ENCODE measurements at regions not wholly inside any gene's neighbourhood (a gene's known extent, or its start where the extent isn't known, plus 50 kb on each side); places are given as distances from the start of the nearest gene placed in this dataset.

- no peaks in the 10 kb centered on the region for H3K4me1 Mint-ChIP-seq
- no peak for ATAC-seq
- no peak overlapping the region for H3K27ac Mint-ChIP-seq
- H3K36me3 Mint-ChIP-seq: no peaks in the 10 kb centered on the region
- H3K27me3 Mint-ChIP-seq: no peaks in the 10 kb centered on the region
- H3K9me3 Mint-ChIP-seq: peaks cover 8% of the 10 kb centered on the region
- no peak overlapping the region for H3K4me3 Mint-ChIP-seq
These were observed 906.6 kb upstream of the LRATD1 start for GRCh38 chr2:13725945-13726344.

- Mint-ChIP-seq H3K27ac (no peak overlapping the region), H3K36me3 (no peaks in the 10 kb centered on the region), H3K9me3 (peaks cover 9% of the 10 kb centered on the region), H3K4me3 (no peak overlapping the region), H3K27me3 (no peaks in the 10 kb centered on the region), H3K4me1 (no peaks in the 10 kb centered on the region)
- ATAC-seq: no peak
These were observed 887.2 kb upstream of the LRATD1 start for GRCh38 chr2:13745330-13745729.

- Mint-ChIP-seq H3K9me3 (peaks cover 10% of the 10 kb centered on the region), H3K4me3 (no peak overlapping the region), H3K27ac (no peak overlapping the region), H3K4me1 (no peaks in the 10 kb centered on the region), H3K27me3 (no peaks in the 10 kb centered on the region), H3K36me3 (no peaks in the 10 kb centered on the region)
- no peak for ATAC-seq
These were observed 880.6 kb upstream of the LRATD1 start for GRCh38 chr2:13751955-13752354.

- H3K27me3 Mint-ChIP-seq: no peaks in the 10 kb centered on the region
- H3K4me3 Mint-ChIP-seq: no peak overlapping the region
- ATAC-seq: no peak
- H3K9me3 Mint-ChIP-seq: no peaks in the 10 kb centered on the region
- no peaks in the 10 kb centered on the region for H3K4me1 Mint-ChIP-seq
- no peaks in the 10 kb centered on the region for H3K36me3 Mint-ChIP-seq
- H3K27ac Mint-ChIP-seq: no peak overlapping the region
These were observed 874.1 kb upstream of the LRATD1 start for GRCh38 chr2:13758412-13758811.

DNA sequence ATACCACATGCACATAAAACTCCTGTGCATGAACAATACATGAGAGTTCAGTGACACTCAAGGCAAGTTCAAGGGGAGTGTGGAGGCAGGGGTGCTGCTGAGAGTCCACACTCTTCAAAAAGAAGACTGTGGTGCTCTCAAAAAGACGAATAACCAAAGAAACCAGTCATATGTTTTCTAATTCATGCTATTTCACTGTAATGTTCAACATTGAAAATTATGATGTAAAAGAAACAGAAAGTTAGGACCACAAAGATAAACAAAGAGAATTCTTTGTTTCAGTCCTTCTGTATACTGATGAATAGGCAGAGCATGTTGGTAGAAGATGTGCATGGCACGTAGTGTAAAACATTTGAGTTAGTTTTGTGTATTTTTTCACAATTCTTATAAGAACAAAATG, 864.2 kb upstream of the LRATD1 start:
- ATAC-seq: no peak
- Mint-ChIP-seq H3K27me3 (no peaks in the 10 kb centered on the region), H3K9me3 (peaks cover 6% of the 10 kb centered on the region), H3K4me3 (no peak overlapping the region), H3K4me1 (no peaks in the 10 kb centered on the region), H3K27ac (no peak overlapping the region), H3K36me3 (no peaks in the 10 kb centered on the region)

DNA sequence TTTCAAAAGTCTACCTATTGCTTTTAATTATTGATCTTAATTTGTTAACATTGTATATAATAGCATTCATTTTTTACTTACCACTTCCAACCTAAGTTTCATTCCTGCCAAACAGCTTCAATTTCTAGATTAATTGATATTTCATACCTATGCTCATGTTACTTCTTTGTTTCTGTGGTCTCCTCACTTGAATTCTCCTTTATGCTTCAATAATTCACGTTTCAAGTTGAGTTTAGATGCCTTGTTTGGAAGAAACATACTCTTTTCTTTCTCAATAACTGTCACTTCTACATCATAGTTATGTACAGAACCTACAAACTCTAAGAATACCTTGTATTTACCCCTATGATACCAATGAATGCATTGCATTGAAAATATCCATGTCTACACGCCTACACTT, 862.2 kb upstream of the LRATD1 start:
- H3K4me3 Mint-ChIP-seq: no peak overlapping the region
- no peaks in the 10 kb centered on the region for H3K4me1 Mint-ChIP-seq
- H3K27ac Mint-ChIP-seq: no peak overlapping the region
- H3K27me3 Mint-ChIP-seq: no peaks in the 10 kb centered on the region
- ATAC-seq: no peak
- H3K9me3 Mint-ChIP-seq: peaks cover 6% of the 10 kb centered on the region
- no peaks in the 10 kb centered on the region for H3K36me3 Mint-ChIP-seq

GRCh38 chr2:13779996-13780395, 852.5 kb upstream of the LRATD1 start:
- H3K27me3 Mint-ChIP-seq: no peaks in the 10 kb centered on the region
- no peak overlapping the region for H3K4me3 Mint-ChIP-seq
- no peaks in the 10 kb centered on the region for H3K9me3 Mint-ChIP-seq
- ATAC-seq: no peak
- no peak overlapping the region for H3K27ac Mint-ChIP-seq
- no peaks in the 10 kb centered on the region for H3K4me1 Mint-ChIP-seq
- H3K36me3 Mint-ChIP-seq: no peaks in the 10 kb centered on the region

- Mint-ChIP-seq H3K4me1 (no peaks in the 10 kb centered on the region), H3K27ac (no peak overlapping the region), H3K4me3 (no peak overlapping the region), H3K27me3 (no peaks in the 10 kb centered on the region), H3K9me3 (peaks cover 3% of the 10 kb centered on the region), H3K36me3 (no peaks in the 10 kb centered on the region)
- no peak for ATAC-seq
These were observed 841.4 kb upstream of the LRATD1 start for GRCh38 chr2:13791019-13791547.

DNA sequence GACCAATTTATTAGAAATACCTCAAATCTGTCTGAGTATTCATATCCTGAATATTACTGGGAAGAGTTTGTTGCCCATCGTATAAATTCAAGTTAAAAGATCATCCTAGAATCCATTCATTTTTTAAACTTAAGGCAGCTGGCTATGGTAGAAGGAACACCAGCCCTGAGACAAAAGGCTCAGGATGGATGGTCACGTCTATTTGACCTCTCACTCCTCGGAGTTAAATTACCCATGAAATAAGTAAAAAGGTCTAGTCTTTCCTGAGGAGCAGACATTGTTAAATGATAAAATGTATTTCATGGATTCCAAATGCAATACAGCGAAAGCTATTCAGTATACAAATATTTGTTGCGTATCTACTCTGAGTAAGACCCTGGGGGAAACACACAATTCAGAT, 826.0 kb upstream of the LRATD1 start:
- Mint-ChIP-seq H3K4me1 (no peaks in the 10 kb centered on the region), H3K4me3 (no peak overlapping the region), H3K36me3 (no peaks in the 10 kb centered on the region), H3K9me3 (peaks cover 5% of the 10 kb centered on the region), H3K27ac (no peak overlapping the region), H3K27me3 (no peaks in the 10 kb centered on the region)
- no peak for ATAC-seq

- Mint-ChIP-seq H3K27me3 (no peaks in the 10 kb centered on the region), H3K36me3 (no peaks in the 10 kb centered on the region), H3K27ac (no peak overlapping the region), H3K4me1 (no peaks in the 10 kb centered on the region), H3K9me3 (peaks cover 3% of the 10 kb centered on the region), H3K4me3 (no peak overlapping the region)
- ATAC-seq: no peak
These were observed 819.3 kb upstream of the LRATD1 start for GRCh38 chr2:13813236-13813635.

DNA sequence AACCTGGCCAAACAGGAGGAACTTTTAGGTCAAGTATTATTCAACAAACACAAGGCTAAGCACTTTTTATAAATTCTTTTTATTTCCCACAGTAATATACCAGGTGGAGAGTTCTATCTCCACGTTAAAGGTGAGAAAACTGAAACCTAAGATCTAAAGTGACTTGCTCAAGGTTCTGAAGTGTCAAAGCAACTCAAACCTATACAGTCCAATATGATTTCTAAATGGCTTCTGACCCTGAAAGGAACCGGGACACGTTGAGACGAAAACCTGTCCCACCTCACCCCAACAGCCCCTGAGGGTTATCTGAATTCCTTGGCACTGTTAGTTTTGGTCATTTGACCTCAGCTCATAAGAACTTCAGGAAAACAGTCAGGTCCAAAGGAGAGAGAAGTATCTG, 814.5 kb upstream of the LRATD1 start:
- Mint-ChIP-seq H3K36me3 (no peaks in the 10 kb centered on the region), H3K4me1 (no peaks in the 10 kb centered on the region), H3K27me3 (no peaks in the 10 kb centered on the region), H3K27ac (no peak overlapping the region), H3K9me3 (no peaks in the 10 kb centered on the region), H3K4me3 (no peak overlapping the region)
- ATAC-seq: no peak

GRCh38 chr2:13819896-13820295, 812.6 kb upstream of the LRATD1 start:
- no peak overlapping the region for H3K4me3 Mint-ChIP-seq
- no peaks in the 10 kb centered on the region for H3K4me1 Mint-ChIP-seq
- no peaks in the 10 kb centered on the region for H3K27me3 Mint-ChIP-seq
- no peaks in the 10 kb centered on the region for H3K9me3 Mint-ChIP-seq
- no peak for ATAC-seq
- H3K27ac Mint-ChIP-seq: no peak overlapping the region
- no peaks in the 10 kb centered on the region for H3K36me3 Mint-ChIP-seq

DNA sequence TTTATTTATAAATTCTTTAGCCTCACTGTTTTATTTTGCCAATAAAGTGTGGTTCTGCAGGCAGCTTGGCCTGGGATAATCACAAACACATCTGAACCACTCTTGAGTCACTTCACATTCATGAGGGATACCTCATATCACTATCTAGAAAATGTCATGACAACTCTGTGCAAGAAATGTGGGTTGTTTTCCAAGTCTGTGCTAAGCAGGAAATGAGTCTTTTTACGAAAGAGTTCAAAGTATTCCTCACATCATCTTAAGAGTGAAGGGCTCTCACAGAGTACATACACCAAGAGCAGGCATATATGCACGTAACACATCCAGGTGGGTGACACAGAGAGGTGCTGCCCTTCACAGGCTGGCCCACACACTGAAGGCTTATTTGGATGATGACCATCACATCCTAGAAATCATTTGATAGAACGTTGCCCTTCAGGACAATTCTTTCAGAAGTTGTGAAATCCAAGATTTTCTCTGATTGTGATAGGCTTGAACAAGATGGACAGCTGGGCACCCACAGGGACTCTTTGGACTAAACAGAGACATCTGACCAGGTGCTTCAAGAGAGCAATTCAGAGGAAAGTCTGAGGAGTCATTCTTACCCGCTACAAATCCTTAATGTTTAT, 811.1 kb upstream of the LRATD1 start:
- Mint-ChIP-seq H3K27ac (no peak overlapping the region), H3K36me3 (no peaks in the 10 kb centered on the region), H3K27me3 (no peaks in the 10 kb centered on the region), H3K4me3 (no peak overlapping the region), H3K4me1 (no peaks in the 10 kb centered on the region), H3K9me3 (no peaks in the 10 kb centered on the region)
- no peak for ATAC-seq

GRCh38 chr2:13822365-13822764, 810.2 kb upstream of the LRATD1 start:
- no peaks in the 10 kb centered on the region for H3K4me1 Mint-ChIP-seq
- H3K36me3 Mint-ChIP-seq: no peaks in the 10 kb centered on the region
- H3K27me3 Mint-ChIP-seq: no peaks in the 10 kb centered on the region
- ATAC-seq: no peak
- H3K27ac Mint-ChIP-seq: no peak overlapping the region
- no peak overlapping the region for H3K4me3 Mint-ChIP-seq
- no peaks in the 10 kb centered on the region for H3K9me3 Mint-ChIP-seq

DNA sequence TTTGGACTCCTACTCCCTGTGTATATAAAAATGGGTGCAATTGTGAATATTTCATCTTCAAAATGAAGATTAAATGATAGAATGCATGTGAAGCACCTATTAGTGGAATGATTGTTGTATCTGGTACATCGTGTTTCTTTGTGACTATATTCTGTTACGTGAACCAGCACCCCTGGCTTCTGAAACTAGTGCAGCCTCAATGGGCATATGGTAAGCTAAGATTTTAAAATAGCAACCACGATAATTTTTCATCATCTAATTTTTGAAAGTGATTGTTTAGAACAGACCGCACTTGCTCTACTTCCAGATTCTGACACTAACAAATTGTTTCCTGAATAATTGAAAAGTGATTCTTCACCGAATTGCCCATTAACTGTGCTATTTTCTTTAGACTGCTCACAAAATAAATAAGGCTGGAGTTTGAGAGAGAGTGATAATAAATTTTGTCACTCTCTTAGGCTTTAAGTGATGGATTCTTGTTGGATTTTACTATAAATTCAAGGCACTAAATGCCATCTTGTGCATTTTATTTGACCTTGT, 806.1 kb upstream of the LRATD1 start:
- Mint-ChIP-seq H3K27ac (no peak overlapping the region), H3K27me3 (no peaks in the 10 kb centered on the region), H3K9me3 (no peaks in the 10 kb centered on the region), H3K36me3 (no peaks in the 10 kb centered on the region), H3K4me1 (no peaks in the 10 kb centered on the region), H3K4me3 (no peak overlapping the region)
- no peak for ATAC-seq

- no peak for ATAC-seq
- H3K4me3 Mint-ChIP-seq: no peak overlapping the region
- H3K9me3 Mint-ChIP-seq: no peaks in the 10 kb centered on the region
- H3K27me3 Mint-ChIP-seq: no peaks in the 10 kb centered on the region
- H3K36me3 Mint-ChIP-seq: no peaks in the 10 kb centered on the region
- H3K4me1 Mint-ChIP-seq: no peaks in the 10 kb centered on the region
- no peak overlapping the region for H3K27ac Mint-ChIP-seq
These were observed 773.9 kb upstream of the LRATD1 start for GRCh38 chr2:13858626-13859025.

All from stimulated activated memory B cell treated with anti-CD40 and anti-IgM and Interleukin-4, amounts not matched to agents 10 μg/mL and 1 μg/mL and 100 μg/mL, for 72 hours (primary cell).